ENCODE measurements at regions not wholly inside any gene's neighbourhood (a gene's known extent, or its start where the extent isn't known, plus 50 kb on each side); places are given as distances from the start of the nearest gene placed in this dataset.

- TF ChIP-seq, protein P1, sequence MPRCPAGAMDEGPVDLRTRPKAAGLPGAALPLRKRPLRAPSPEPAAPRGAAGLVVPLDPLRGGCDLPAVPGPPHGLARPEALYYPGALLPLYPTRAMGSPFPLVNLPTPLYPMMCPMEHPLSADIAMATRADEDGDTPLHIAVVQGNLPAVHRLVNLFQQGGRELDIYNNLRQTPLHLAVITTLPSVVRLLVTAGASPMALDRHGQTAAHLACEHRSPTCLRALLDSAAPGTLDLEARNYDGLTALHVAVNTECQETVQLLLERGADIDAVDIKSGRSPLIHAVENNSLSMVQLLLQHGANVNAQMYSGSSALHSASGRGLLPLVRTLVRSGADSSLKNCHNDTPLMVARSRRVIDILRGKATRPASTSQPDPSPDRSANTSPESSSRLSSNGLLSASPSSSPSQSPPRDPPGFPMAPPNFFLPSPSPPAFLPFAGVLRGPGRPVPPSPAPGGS (IDR thresholded peaks at IDR 0.05; ENCODE audit: borderline replicate concordance, insufficient read depth, low read depth, low read length, poor library complexity, severe bottlenecking) = no peak
- TF ChIP-seq SUPT20H (IDR thresholded peaks at IDR 0.05; ENCODE audit: borderline replicate concordance, control insufficient read depth, low read depth, low read length) (no peak), JUND (IDR thresholded peaks at IDR 0.05; ENCODE audit: low read depth, low read length) (no peak), IRF3 (IDR thresholded peaks at IDR 0.05) (no peak), SUZ12 (IDR thresholded peaks at IDR 0.05; ENCODE audit: unreplicated experiment) (no peak)
Observed at GRCh38 chr6:100266494-100267401, 198.0 kb downstream of the SIM1 start (continued).

DNA sequence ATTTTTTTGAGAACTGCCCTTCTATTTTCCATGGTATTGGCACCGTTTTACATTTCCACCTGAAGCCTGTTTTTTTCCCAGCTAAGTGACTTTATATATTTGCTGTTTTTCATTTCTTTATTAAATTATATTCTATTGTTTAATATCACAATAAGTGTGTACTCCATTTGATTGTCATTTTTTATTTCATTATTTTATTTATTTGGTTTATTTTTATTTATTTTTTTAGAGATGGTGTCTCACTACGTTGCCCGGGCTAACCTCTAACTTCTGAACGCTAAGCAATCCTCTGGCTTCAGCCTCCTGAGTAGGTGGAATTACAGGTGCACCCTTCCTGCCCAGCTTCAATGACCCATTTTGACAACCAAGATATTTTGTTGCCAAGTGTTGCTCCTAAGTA, 202.6 kb downstream of the SIM1 start:
- no peaks in the 10 kb centered on the region for H3K79me2 ChIP-seq (ENCODE audit: control insufficient read depth, insufficient read depth, low read length)
- no peaks in the 10 kb centered on the region for H4K20me1 ChIP-seq (ENCODE audit: control insufficient read depth, insufficient read depth)
- no peaks in the 10 kb centered on the region for H3K36me3 ChIP-seq (ENCODE audit: control insufficient read depth in 2 of 2, insufficient read depth in 2 of 2, low read length in 1 of 2)
- DNase-seq (ENCODE audit: low read depth, low spot score) (no peak), FAIRE-seq (no peak), ATAC-seq (no peak)
- ChIA-PET RAD21 (ENCODE audit: unreplicated experiment) (no interaction called here), POLR2A (no interaction called here), SMC1A (ENCODE audit: uncharacterized antibody, unreplicated experiment) (no interaction called here), CTCF (no interaction called here)
- in situ Hi-C loops (cut with MboI) (no loop called here), intact Hi-C loops (cut with micrococcal nuclease; ENCODE audit: unreplicated experiment) (no loop called here)
- H3K4me2 ChIP-seq (ENCODE audit: control insufficient read depth, insufficient read depth) = no peak overlapping the region
- BruUV-seq (replicated peaks) = no TSS peak
- no peak overlapping the region for H3K9ac ChIP-seq (ENCODE audit: control insufficient read depth, insufficient read depth, low read length)
- H3K4me3 ChIP-seq = no peak overlapping the region
- no peak overlapping the region for H2AFZ ChIP-seq (ENCODE audit: control insufficient read depth, low read depth, low read length)
- peaks cover 0 to 2% of the 10 kb centered on the region in 2 experiments; a peak in 1 of 4 replicates for H3K27me3 ChIP-seq (replicated peaks in 1 of 2; ENCODE audit: control insufficient read depth in 2 of 2, insufficient read depth in 2 of 2, low read length in 1 of 2)
- H3K4me1 ChIP-seq (ENCODE audit: control insufficient read depth, insufficient read depth, low read length) = no peaks in the 10 kb centered on the region
- TF ChIP-seq CREB1 (IDR thresholded peaks at IDR 0.05; ENCODE audit: low read depth) = no peak
- no peak for TF ChIP-seq RCOR1 (conservative IDR thresholded peaks at IDR 0.05; ENCODE audit: low read depth, low read length)
- no peak for TF ChIP-seq EP300 (IDR thresholded peaks at IDR 0.05; ENCODE audit: borderline replicate concordance in 1 of 2, control insufficient read depth in 1 of 2, low read depth in 2 of 2, low read length in 2 of 2)
- no peaks in the 10 kb centered on the region for H3K9me3 ChIP-seq (replicated peaks; ENCODE audit: control insufficient read depth, insufficient read depth, low read length)
- 63% methylated on average over 4 of the region's 4 CpGs for WGBS (ENCODE audit: insufficient coverage, insufficient replicate concordance, low lambda C conversion rate, missing lambda C conversion rate)
- no peak overlapping the region for H3K27ac ChIP-seq (ENCODE audit: control insufficient read depth, insufficient read depth)

Data from GM12878 (cell line).